ENCODE measurements at regions not wholly inside any gene's neighbourhood (a gene's known extent, or its start where the extent isn't known, plus 50 kb on each side); places are given as distances from the start of the nearest gene placed in this dataset.

- TF ChIP-seq EZH2phosphoT487 (IDR thresholded peaks at IDR 0.05; ENCODE audit: borderline replicate concordance, low read length) (no peak), CTCF (conservative IDR thresholded peaks at IDR 0.05; ENCODE audit: low read depth, low read length) (no peak), EZH2 (IDR thresholded peaks at IDR 0.05; ENCODE audit: low read length, unreplicated experiment) (no peak)
Observed at GRCh38 chr2:129192117-129192516, 787.3 kb upstream of the RAB6C start.
